ENCODE measurements at regions not wholly inside any gene's neighbourhood (a gene's known extent, or its start where the extent isn't known, plus 50 kb on each side); places are given as distances from the start of the nearest gene placed in this dataset.

DNA sequence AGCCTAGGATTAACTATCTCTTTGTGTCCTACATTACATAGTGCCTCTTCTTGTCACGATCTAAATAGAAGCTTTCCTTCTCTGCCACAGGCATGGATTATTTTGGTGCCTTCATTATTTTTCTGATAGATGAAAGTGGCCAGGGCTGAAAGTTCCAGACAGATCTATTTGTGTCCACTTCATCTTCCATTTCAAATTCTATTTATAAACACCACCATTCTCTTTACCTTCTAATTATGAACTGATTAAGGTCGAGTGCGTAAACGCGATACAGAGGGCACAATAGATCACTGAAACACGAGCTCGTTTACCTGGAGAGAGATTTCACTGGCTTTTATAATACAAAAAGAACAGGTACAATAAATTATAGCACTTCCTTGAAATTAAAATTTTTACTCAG is 105.0 kb downstream of the EDEM1 start:
- DNase-seq (ENCODE audit: low spot score in 2 of 2, unreplicated experiment in 2 of 2), result no peak
- Mint-ChIP-seq H3K4me1 (no peaks in the 10 kb centered on the region), H3K36me3 (peaks cover 2% of the 10 kb centered on the region), H3K27me3 (ENCODE audit: low read depth) (no peaks in the 10 kb centered on the region), H3K9me3 (peaks cover 33% of the 10 kb centered on the region), H3K27ac (no peak overlapping the region), H3K4me3 (no peak overlapping the region)
- TF ChIP-seq, protein P1, sequence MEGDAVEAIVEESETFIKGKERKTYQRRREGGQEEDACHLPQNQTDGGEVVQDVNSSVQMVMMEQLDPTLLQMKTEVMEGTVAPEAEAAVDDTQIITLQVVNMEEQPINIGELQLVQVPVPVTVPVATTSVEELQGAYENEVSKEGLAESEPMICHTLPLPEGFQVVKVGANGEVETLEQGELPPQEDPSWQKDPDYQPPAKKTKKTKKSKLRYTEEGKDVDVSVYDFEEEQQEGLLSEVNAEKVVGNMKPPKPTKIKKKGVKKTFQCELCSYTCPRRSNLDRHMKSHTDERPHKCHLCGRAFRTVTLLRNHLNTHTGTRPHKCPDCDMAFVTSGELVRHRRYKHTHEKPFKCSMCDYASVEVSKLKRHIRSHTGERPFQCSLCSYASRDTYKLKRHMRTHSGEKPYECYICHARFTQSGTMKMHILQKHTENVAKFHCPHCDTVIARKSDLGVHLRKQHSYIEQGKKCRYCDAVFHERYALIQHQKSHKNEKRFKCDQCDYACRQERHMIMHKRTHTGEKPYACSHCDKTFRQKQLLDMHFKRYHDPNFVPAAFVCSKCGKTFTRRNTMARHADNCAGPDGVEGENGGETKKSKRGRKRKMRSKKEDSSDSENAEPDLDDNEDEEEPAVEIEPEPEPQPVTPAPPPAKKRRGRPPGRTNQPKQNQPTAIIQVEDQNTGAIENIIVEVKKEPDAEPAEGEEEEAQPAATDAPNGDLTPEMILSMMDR (IDR thresholded peaks at IDR 0.05; ENCODE audit: unreplicated experiment), result no peak

DNA sequence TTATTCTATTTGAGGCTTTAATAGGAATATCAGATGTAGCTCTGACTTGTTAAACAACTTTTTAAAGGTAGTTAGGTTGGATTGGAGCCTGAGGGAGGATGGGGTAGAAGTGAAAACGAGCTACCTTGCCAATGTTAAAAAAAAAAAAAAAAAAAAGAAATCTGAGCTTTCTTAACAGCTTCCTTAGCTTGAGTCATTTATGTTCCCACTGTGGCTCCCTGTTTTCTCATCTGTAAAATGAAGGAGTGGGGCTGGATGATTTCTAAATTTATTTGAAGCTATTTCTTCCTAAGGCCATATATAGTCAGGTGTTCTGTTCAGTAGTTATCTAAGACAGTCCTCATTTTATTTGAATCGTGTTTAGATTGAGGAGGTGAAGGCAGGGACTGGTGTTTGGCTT is 105.7 kb downstream of the EDEM1 start:
- no peak overlapping the region for H3K4me3 Mint-ChIP-seq
- peaks cover 2% of the 10 kb centered on the region for H3K36me3 Mint-ChIP-seq
- no peak overlapping the region for H3K27ac Mint-ChIP-seq
- no peaks in the 10 kb centered on the region for H3K27me3 Mint-ChIP-seq (ENCODE audit: low read depth)
- H3K4me1 Mint-ChIP-seq, result peaks cover 4% of the 10 kb centered on the region
- H3K9me3 Mint-ChIP-seq, result peaks cover 26% of the 10 kb centered on the region
- no peak for DNase-seq (ENCODE audit: low spot score in 2 of 2, unreplicated experiment in 2 of 2)
- TF ChIP-seq, protein P1 (IDR thresholded peaks at IDR 0.05; ENCODE audit: unreplicated experiment), result no peak

DNA sequence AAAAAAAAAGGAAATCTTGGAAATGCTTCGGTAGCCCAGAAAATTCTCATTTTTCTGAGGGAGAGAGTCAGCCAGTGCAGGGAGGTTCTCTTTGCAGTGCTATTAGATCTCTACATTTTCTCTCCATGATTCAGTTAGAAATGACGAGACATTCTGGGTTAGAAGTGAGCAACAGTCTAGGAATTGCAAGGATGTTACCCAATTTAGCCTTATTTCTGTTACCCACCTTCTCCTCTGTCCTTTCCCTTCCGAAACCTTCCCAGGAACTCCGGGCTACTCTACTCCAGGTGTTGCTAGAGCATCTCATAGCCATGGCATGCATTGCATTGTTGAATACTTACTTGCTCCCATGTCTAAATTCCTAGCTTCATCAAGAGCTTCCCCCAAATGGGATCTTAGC is 106.8 kb downstream of the EDEM1 start:
- Mint-ChIP-seq H3K27me3 (ENCODE audit: low read depth) (no peaks in the 10 kb centered on the region), H3K4me3 (no peak overlapping the region), H3K27ac (no peak overlapping the region), H3K36me3 (no peaks in the 10 kb centered on the region), H3K4me1 (peaks cover 9% of the 10 kb centered on the region), H3K9me3 (peaks cover 16% of the 10 kb centered on the region)
- TF ChIP-seq, protein P1 (IDR thresholded peaks at IDR 0.05; ENCODE audit: unreplicated experiment), result no peak
- DNase-seq (ENCODE audit: low spot score in 2 of 2, unreplicated experiment in 2 of 2), result no peak

DNA sequence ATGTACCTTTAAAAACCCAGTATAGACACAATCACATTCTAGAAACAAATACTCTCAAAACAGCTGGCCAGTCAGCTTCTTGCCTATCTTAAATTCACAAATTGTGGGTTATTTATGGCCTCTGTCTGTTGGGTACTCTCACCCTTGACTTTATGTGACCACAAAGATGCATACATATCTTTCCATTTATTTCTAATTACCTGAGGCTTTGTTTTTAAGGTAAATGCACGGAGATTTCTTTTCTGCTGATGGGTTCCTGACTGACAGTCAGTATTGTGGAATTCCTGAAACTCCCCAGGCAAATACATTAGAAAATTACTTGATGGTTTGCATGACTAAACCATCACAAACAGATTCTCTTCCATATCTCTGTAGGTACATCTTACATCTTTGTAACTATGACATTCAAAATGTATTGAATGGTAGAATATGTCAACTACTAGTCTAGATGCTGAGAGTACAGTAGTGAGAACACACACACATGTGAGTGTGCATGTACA is 107.7 kb downstream of the EDEM1 start:
- no peak for DNase-seq (ENCODE audit: low spot score in 2 of 2, unreplicated experiment in 2 of 2)
- no peak overlapping the region for H3K27ac Mint-ChIP-seq
- H3K4me3 Mint-ChIP-seq, result no peak overlapping the region
- peaks cover 13% of the 10 kb centered on the region for H3K9me3 Mint-ChIP-seq
- TF ChIP-seq, protein P1 (IDR thresholded peaks at IDR 0.05; ENCODE audit: unreplicated experiment), result no peak
- peaks cover 10% of the 10 kb centered on the region for H3K4me1 Mint-ChIP-seq
- no peaks in the 10 kb centered on the region for H3K36me3 Mint-ChIP-seq
- H3K27me3 Mint-ChIP-seq (ENCODE audit: low read depth), result no peaks in the 10 kb centered on the region

DNA sequence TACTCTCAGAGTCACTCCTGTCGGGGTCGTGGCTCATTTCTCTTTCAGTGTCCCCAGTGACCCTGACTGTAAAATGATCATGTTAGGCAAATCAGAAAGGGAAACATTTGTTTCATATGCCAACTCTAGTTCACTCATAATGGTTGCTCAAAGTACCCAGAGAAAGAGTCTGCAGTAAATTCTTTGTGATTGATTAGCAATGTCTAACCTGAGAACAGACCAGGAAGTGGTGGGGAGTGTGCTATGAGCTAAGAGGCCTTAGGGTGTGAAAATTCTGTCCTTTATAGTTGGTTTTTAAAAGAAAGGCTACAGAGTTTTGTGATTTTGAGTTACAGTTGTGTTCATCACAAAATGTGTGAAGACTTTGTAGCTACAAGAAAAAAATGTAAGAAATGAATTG is 108.9 kb downstream of the EDEM1 start:
- TF ChIP-seq, protein P1 (IDR thresholded peaks at IDR 0.05; ENCODE audit: unreplicated experiment), result no peak
- H3K27me3 Mint-ChIP-seq (ENCODE audit: low read depth), result no peaks in the 10 kb centered on the region
- peaks cover 13% of the 10 kb centered on the region for H3K9me3 Mint-ChIP-seq
- no peak for DNase-seq (ENCODE audit: low spot score in 2 of 2, unreplicated experiment in 2 of 2)
- H3K27ac Mint-ChIP-seq, result no peak overlapping the region
- peaks cover 10% of the 10 kb centered on the region for H3K4me1 Mint-ChIP-seq
- H3K4me3 Mint-ChIP-seq, result no peak overlapping the region
- no peaks in the 10 kb centered on the region for H3K36me3 Mint-ChIP-seq

DNA sequence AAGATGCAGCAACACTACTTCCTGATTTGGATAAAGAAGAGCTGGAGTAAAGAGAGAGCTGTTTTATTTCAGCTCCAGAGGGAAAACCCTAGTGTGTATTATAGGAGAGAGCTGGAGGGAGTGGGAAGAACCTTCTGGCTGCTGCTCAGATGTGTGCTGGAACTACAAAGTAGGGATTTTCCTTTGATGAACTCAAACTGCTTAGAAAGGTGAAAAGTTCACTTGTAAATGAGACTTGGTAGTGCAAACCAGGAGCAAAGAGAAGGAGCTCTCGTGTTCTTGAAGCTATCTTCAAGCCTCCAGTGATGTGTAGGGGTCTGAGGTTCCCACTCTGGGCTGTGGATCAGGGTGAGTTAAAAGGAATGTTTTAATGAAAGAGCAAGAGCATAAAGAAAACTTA is 110.4 kb downstream of the EDEM1 start:
- Mint-ChIP-seq H3K4me1 (peaks cover 10% of the 10 kb centered on the region), H3K27ac (peak overlapping the region; percentile 39), H3K36me3 (no peaks in the 10 kb centered on the region), H3K4me3 (no peak overlapping the region), H3K9me3 (peaks cover 13% of the 10 kb centered on the region), H3K27me3 (ENCODE audit: low read depth) (no peaks in the 10 kb centered on the region)
- TF ChIP-seq, protein P1 (IDR thresholded peaks at IDR 0.05; ENCODE audit: unreplicated experiment), result no peak
- no peak for DNase-seq (ENCODE audit: low spot score in 2 of 2, unreplicated experiment in 2 of 2)

Data from mesothelial cell of epicardium (in vitro differentiated cells).